NB4 (cell line): ENCODE measurements at regions not wholly inside any gene's neighbourhood (a gene's known extent, or its start where the extent isn't known, plus 50 kb on each side); places are given as distances from the start of the nearest gene placed in this dataset.

ENCODE experiments used
- CTCF ChIP-seq: IDR thresholded peaks from one replicate; pipeline ENCODE4 v1.5.1; 2012; ENCODE audit warnings: low read depth, low read length
- MAX ChIP-seq: IDR thresholded peaks from 2 replicates; pipeline ENCODE4 v1.6.1; 2011; ENCODE audit warnings: low read depth, low read length
- MYC ChIP-seq: IDR thresholded peaks from 2 replicates; pipeline ENCODE4 v1.6.1; 2011; ENCODE audit warnings: low read depth, low read length
- POLR2A ChIP-seq: IDR thresholded peaks from 2 replicates; pipeline ENCODE4 v1.6.1; 2011; ENCODE audit warnings: mild to moderate bottlenecking; ENCODE audit not compliant: insufficient read length; ENCODE audit errors: extremely low read depth

- TF ChIP-seq CTCF (no peak), POLR2A (no peak), MAX (no peak), MYC (no peak)
Measured at GRCh38 chr2:66851449-66851872, 416.5 kb downstream of the MEIS1 start.
